Ascending aorta (tissue), 2 donors: ENCODE measurements at regions not wholly inside any gene's neighbourhood (a gene's known extent, or its start where the extent isn't known, plus 50 kb on each side); places are given as distances from the start of the nearest gene placed in this dataset.

Source experiments
- DNase-seq, 2 donors: peaks; one replicate each; pipeline ENCODE4 v3.0.0-alpha.2; 2019; ENCODE audit warnings: low spot score in 2 of 2
- H3K27ac ChIP-seq, 2 donors: fragments of 200-600 bp; sonication (generic); one replicate each; pipeline ENCODE4 v1.5.1; 2016 to 2017; ENCODE audit warnings: mild to moderate bottlenecking in 1 of 2
- H3K27me3 ChIP-seq: fragments of 200-600 bp; sonication (generic); one replicate; pipeline ENCODE4 v1.5.1; 2017
- H3K36me3 ChIP-seq, 2 donors: fragments of 200-600 bp; sonication (generic); one replicate each; pipeline ENCODE4 v1.5.1; 2016
- H3K4me1 ChIP-seq, 2 donors: fragments of 200-600 bp; sonication (generic); one replicate each; pipeline ENCODE4 v1.5.1; 2016 to 2017; ENCODE audit warnings: mild to moderate bottlenecking in 1 of 2
- H3K4me3 ChIP-seq, 2 donors: fragments of 200-600 bp; sonication (generic); one replicate each; pipeline ENCODE4 v1.5.1; 2016 to 2017; ENCODE audit warnings: mild to moderate bottlenecking in 1 of 2
- H3K9me3 ChIP-seq, 2 donors: fragments of 200-600 bp; sonication (generic); one replicate each; pipeline ENCODE4 v1.5.1; 2016
- intact Hi-C: fragments of 100-400 bp; cut with DNase I; formaldehyde crosslinking; loops from one replicate; pipeline ENCODE4 v1.15.1; 2023
- TF ChIP-seq, protein P1 (sequence below), 3 experiments: fragments of 200-600 bp in 2 of 3; fragments of 450-650 bp in 1 of 3; sonication (generic) in 2 of 3; IDR thresholded peaks; one replicate each; pipeline ENCODE4 v1.5.1; 2016 to 2019; ENCODE audit warnings: antibody characterized with exemption in 3 of 3, mild to moderate bottlenecking in 1 of 3, moderate library complexity in 1 of 3

GRCh38 chr1:232179896-232180778 lies 449.8 kb downstream of the SIPA1L2 start:
- TF ChIP-seq, protein P1, sequence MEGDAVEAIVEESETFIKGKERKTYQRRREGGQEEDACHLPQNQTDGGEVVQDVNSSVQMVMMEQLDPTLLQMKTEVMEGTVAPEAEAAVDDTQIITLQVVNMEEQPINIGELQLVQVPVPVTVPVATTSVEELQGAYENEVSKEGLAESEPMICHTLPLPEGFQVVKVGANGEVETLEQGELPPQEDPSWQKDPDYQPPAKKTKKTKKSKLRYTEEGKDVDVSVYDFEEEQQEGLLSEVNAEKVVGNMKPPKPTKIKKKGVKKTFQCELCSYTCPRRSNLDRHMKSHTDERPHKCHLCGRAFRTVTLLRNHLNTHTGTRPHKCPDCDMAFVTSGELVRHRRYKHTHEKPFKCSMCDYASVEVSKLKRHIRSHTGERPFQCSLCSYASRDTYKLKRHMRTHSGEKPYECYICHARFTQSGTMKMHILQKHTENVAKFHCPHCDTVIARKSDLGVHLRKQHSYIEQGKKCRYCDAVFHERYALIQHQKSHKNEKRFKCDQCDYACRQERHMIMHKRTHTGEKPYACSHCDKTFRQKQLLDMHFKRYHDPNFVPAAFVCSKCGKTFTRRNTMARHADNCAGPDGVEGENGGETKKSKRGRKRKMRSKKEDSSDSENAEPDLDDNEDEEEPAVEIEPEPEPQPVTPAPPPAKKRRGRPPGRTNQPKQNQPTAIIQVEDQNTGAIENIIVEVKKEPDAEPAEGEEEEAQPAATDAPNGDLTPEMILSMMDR (IDR thresholded peaks at IDR 0.05), result no peak
- no peaks in the 10 kb centered on the region for H3K27me3 ChIP-seq
- H3K36me3 ChIP-seq, result no peaks in the 10 kb centered on the region
- no peak overlapping the region for H3K27ac ChIP-seq
- peaks cover 0 to 5% of the 10 kb centered on the region in 2 donors for H3K4me1 ChIP-seq
- intact Hi-C loops, result loop anchor here (10.0 kb wide), 1 partner anchor 65 kb away; no protein-coding TSS in a partner anchor
- no peak overlapping the region for H3K4me3 ChIP-seq
- DNase-seq, result no peak
- H3K9me3 ChIP-seq, result no peaks in the 10 kb centered on the region

DNA sequence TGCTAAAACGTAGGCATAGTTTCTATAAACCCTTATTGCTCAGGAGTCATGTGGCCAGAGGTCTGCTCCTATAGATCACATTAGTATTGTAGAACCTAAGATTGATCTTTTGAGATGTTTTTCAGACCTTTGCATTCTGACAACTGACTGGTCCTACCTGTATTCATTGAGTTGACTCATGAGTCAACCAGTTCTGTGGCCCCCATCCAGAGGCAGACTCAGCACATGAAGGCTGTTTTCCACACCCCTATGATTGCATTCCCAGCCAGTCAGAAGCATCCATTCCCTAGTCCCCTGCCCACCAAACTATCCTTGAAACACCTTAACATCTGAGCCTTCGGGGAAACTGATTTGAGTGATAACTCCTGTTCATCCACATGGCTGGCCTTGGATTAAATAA lies 451.7 kb downstream of the SIPA1L2 start:
- Histone ChIP-seq H3K9me3 (no peaks in the 10 kb centered on the region), H3K27me3 (no peaks in the 10 kb centered on the region), H3K4me1 (peaks cover 0 to 5% of the 10 kb centered on the region in 2 donors), H3K36me3 (no peaks in the 10 kb centered on the region), H3K27ac (no peak overlapping the region), H3K4me3 (no peak overlapping the region)
- DNase-seq, result no peak
- TF ChIP-seq, protein P1 (IDR thresholded peaks at IDR 0.05), result no peak
- intact Hi-C loops, result no loop called here

- H3K27me3 ChIP-seq, result no peaks in the 10 kb centered on the region
- no peak overlapping the region for H3K4me3 ChIP-seq
- TF ChIP-seq, protein P1 (IDR thresholded peaks at IDR 0.05), result no peak
- no peak overlapping the region for H3K27ac ChIP-seq
- H3K9me3 ChIP-seq, result no peaks in the 10 kb centered on the region
- no peaks in the 10 kb centered on the region for H3K36me3 ChIP-seq
- intact Hi-C loops, result no loop called here
- DNase-seq, result no peak
- peaks cover 0 to 5% of the 10 kb centered on the region in 2 donors for H3K4me1 ChIP-seq
Observed at GRCh38 chr1:232177438-232177837, 452.5 kb downstream of the SIPA1L2 start.

DNA sequence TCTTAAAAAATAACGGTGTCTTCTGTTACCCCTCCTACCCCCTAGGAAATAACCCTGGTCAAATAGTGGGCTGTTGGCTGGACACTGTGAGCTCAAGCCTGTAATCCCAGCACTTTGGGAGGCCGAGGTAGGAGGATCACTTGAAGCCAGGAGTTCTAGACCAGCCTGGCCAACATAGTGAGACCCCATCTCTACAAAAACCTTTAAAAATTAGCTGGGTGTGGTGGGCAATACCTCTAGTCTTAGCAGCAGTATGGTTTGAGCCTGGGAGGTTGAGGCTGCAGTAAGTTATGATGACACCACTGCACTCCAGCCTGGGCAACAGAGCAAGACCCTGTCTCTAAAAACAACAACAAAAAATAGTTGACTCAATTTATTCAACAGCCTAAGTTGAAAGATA lies 453.7 kb downstream of the SIPA1L2 start:
- Histone ChIP-seq H3K27me3 (no peaks in the 10 kb centered on the region), H3K36me3 (no peaks in the 10 kb centered on the region), H3K4me1 (peaks cover 0 to 5% of the 10 kb centered on the region in 2 donors), H3K9me3 (no peaks in the 10 kb centered on the region), H3K4me3 (no peak overlapping the region), H3K27ac (no peak overlapping the region)
- DNase-seq, result no peak
- TF ChIP-seq, protein P1 (IDR thresholded peaks at IDR 0.05), result no peak
- intact Hi-C loops, result no loop called here

- Histone ChIP-seq H3K27ac (no peak overlapping the region), H3K4me3 (no peak overlapping the region), H3K9me3 (no peaks in the 10 kb centered on the region), H3K27me3 (no peaks in the 10 kb centered on the region), H3K4me1 (no peaks in the 10 kb centered on the region), H3K36me3 (no peaks in the 10 kb centered on the region)
- TF ChIP-seq, protein P1 (IDR thresholded peaks at IDR 0.05), result no peak
- intact Hi-C loops, result no loop called here
- no peak for DNase-seq
Observed at GRCh38 chr1:232174306-232174705, 455.6 kb downstream of the SIPA1L2 start.
